GM12878 (cell line): ENCODE measurements at regions not wholly inside any gene's neighbourhood (a gene's known extent, or its start where the extent isn't known, plus 50 kb on each side); places are given as distances from the start of the nearest gene placed in this dataset.
A peak's percentile ranks its signal among the peaks of the same experiment; 100 is the strongest.

Experiments
- ATAC-seq: fragments of 200-7000 bp; cut with Tn5 transposase; 3 replicates; pipeline ENCODE4 v1.9.1; 2020; ENCODE audit warnings: mild to moderate bottlenecking, moderate library complexity
- BruUV-seq: library from RNA; stranded (reverse); fragments of 400-500 nt; replicated peaks from 2 replicates; lab custom pipeline; 2021; lab: Mats Ljungman, UMichigan
- CTCF ChIA-PET: fragments of 300-600 bp; sonication (Branson Sonifier 250); formaldehyde crosslinking; extraction: SDS; loops from one replicate; lab custom pipeline; 2021; ENCODE audit warnings: inconsistent platforms; lab: Yijun Ruan, JAX
- POLR2A ChIA-PET: fragments of 350-600 bp; formaldehyde crosslinking; extraction: SDS; loops from one replicate; lab custom pipeline; 2021; ENCODE audit warnings: inconsistent platforms; lab: Charles Lee
- RAD21 ChIA-PET: fragments of 300-600 bp; sonication (Branson Sonifier 250); formaldehyde crosslinking; loops from one replicate; lab custom pipeline; 2023; ENCODE audit warnings: antibody characterized with exemption; ENCODE audit not compliant: unreplicated experiment; lab: Charles Lee
- SMC1A ChIA-PET: fragments of 300-600 bp; sonication (Branson Sonifier 250); formaldehyde crosslinking; loops from one replicate; lab custom pipeline; 2023; ENCODE audit not compliant: unreplicated experiment, uncharacterized antibody; lab: Charles Lee
- DNase-seq: peaks from one replicate; pipeline ENCODE4 v3.0.0-alpha.2; 2011; ENCODE audit warnings: low read depth, low spot score
- FAIRE-seq: peaks from 3 replicates; lab custom pipeline; 2011; peaks lifted over from hg19 to GRCh38; lab: Jason Lieb, UNC
- H2AFZ ChIP-seq: 2 replicates; pipeline ENCODE4 v1.6.0; 2011; ENCODE audit warnings: low read depth, low read length, control low read depth; ENCODE audit not compliant: control insufficient read depth
- H3K27ac ChIP-seq: 2 replicates; pipeline ENCODE4 v1.5.1; 2011; ENCODE audit warnings: control low read depth; ENCODE audit not compliant: control insufficient read depth, insufficient read depth
- H3K27me3 ChIP-seq, 2 experiments: replicated peaks in 1 of 2; 2 replicates each; pipeline versions ENCODE4 v1.6.0 to v1.6.1; 2011; ENCODE audit warnings: low read length in 1 of 2; ENCODE audit not compliant: control insufficient read depth in 2 of 2, insufficient read depth in 2 of 2
- H3K36me3 ChIP-seq, 2 experiments: 2 replicates each; pipeline ENCODE4 v1.5.1; 2011; ENCODE audit warnings: low read length in 1 of 2; ENCODE audit not compliant: control insufficient read depth in 2 of 2, insufficient read depth in 2 of 2
- H3K4me1 ChIP-seq: 2 replicates; pipeline ENCODE4 v1.6.1; 2011; ENCODE audit warnings: mild to moderate bottlenecking, low read length, moderate library complexity, mixed read lengths; ENCODE audit not compliant: control insufficient read depth, insufficient read depth
- H3K4me2 ChIP-seq: 2 replicates; pipeline ENCODE4 v1.6.0; 2011; ENCODE audit warnings: control low read depth; ENCODE audit not compliant: control insufficient read depth, insufficient read depth
- H3K4me3 ChIP-seq: fragments of 200-600 bp; sonication (generic); 2 replicates; pipeline ENCODE4 v1.5.1; 2016
- H3K79me2 ChIP-seq: 2 replicates; pipeline ENCODE4 v1.6.0; 2011; ENCODE audit warnings: low read length; ENCODE audit not compliant: control insufficient read depth, insufficient read depth
- H3K9ac ChIP-seq: 2 replicates; pipeline ENCODE4 v1.8.0; 2011; ENCODE audit warnings: low read length, control low read depth, mixed read lengths; ENCODE audit not compliant: control insufficient read depth, insufficient read depth
- H3K9me3 ChIP-seq: replicated peaks from 3 replicates; pipeline ENCODE4 v1.5.1; 2011; ENCODE audit warnings: mild to moderate bottlenecking, low read length; ENCODE audit not compliant: control insufficient read depth, insufficient read depth
- H4K20me1 ChIP-seq: 2 replicates; pipeline ENCODE4 v1.6.0; 2011; ENCODE audit not compliant: control insufficient read depth, insufficient read depth
- HSF1 ChIP-seq: fragments of 150-350 bp; IDR thresholded peaks from 2 replicates; pipeline ENCODE4 v1.6.1; 2014; ENCODE audit warnings: mild to moderate bottlenecking, low read depth, low read length
- KDM1A ChIP-seq: fragments of 200-600 bp; sonication (generic); IDR thresholded peaks from 2 replicates; pipeline ENCODE4 v1.6.1; 2016; ENCODE audit warnings: borderline replicate concordance
- MXI1 ChIP-seq: fragments of 150-350 bp; IDR thresholded peaks from 2 replicates; pipeline ENCODE4 v1.6.1; 2011; ENCODE audit warnings: low read depth, mild to moderate bottlenecking, inconsistent platforms, low read length, improper control_type of control experiment
- PBX3 ChIP-seq: IDR thresholded peaks from 2 replicates; pipeline ENCODE4 v1.6.1; 2011; ENCODE audit warnings: mild to moderate bottlenecking, low read depth, low read length, moderate library complexity; ENCODE audit not compliant: insufficient replicate concordance
- RBBP5 ChIP-seq: fragments of 200-600 bp; sonication (generic); conservative IDR thresholded peaks from 2 replicates; pipeline ENCODE4 v1.6.1; 2016
- SMAD1 ChIP-seq: fragments of 450-650 bp; IDR thresholded peaks from 2 replicates; pipeline ENCODE4 v1.6.1; 2018; ENCODE audit warnings: mild to moderate bottlenecking, low read depth; ENCODE audit not compliant: partially characterized antibody
- SUPT20H ChIP-seq: IDR thresholded peaks from 2 replicates; pipeline ENCODE4 v1.6.1; 2011; ENCODE audit warnings: low read depth, mild to moderate bottlenecking, low read length, moderate library complexity, borderline replicate concordance; ENCODE audit not compliant: control insufficient read depth
- TAF1 ChIP-seq: IDR thresholded peaks from 2 replicates; pipeline ENCODE4 v1.6.1; 2011; ENCODE audit warnings: mild to moderate bottlenecking, low read depth, low read length, borderline replicate concordance
- TCF3 ChIP-seq: IDR thresholded peaks from 2 replicates; pipeline ENCODE4 v1.6.1; 2012; ENCODE audit warnings: low read depth, mild to moderate bottlenecking, low read length, borderline replicate concordance; ENCODE audit not compliant: insufficient read depth
- ZNF24 ChIP-seq: fragments of 450-650 bp; IDR thresholded peaks from 2 replicates; pipeline ENCODE4 v1.6.1; 2017; ENCODE audit warnings: antibody characterized with exemption, mild to moderate bottlenecking
- WGBS: methylation state at CpG from one replicate; pipeline ENCODE4 v1.1.6; 2016; ENCODE audit warnings: low lambda C conversion rate; ENCODE audit not compliant: insufficient replicate concordance, insufficient coverage; ENCODE audit errors: missing lambda C conversion rate; 5-methylcytosine and 5-hydroxymethylcytosine counted together
- in situ Hi-C: fragments of 300-500 bp; cut with MboI; formaldehyde crosslinking; loops from 9 replicates; pipeline ENCODE4 v1.14.3; 2018; ENCODE audit warnings: mixed read lengths
- intact Hi-C: fragments of 100-400 bp; cut with micrococcal nuclease; formaldehyde crosslinking; loops from one replicate; pipeline ENCODE4 v1.14.2; 2022; ENCODE audit not compliant: unreplicated experiment

DNA sequence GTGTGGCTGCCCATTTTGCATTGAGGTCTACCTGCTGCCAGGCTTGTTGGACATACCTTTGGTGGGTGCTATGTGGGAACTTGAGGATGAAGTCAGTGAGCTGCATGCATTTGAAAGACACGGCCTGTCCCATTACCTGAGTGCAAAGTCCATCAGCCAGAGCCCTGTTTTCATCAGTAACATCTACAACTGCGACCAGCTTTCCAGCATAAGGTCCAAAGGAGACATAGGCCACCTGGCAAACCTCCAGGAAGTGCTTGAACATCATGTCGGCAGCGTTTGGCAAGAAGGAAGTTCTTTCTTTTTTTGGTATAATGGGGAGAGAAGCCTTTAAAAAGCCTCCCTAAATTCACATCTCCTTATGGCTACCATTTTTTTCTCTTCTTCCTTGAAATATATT is 143.1 kb downstream of the FAM161A start:
- Histone ChIP-seq H3K36me3 (no peaks in the 10 kb centered on the region), H3K27me3 (no peaks in the 10 kb centered on the region), H3K79me2 (no peaks in the 10 kb centered on the region), H3K4me2 (no peak overlapping the region), H3K4me3 (no peak overlapping the region), H3K4me1 (peaks cover 13% of the 10 kb centered on the region), H2AFZ (no peak overlapping the region), H3K27ac (no peak overlapping the region), H3K9me3 (no peaks in the 10 kb centered on the region), H4K20me1 (no peaks in the 10 kb centered on the region), H3K9ac (no peak overlapping the region)
- ATAC-seq: no peak
- TF ChIP-seq ZNF24 (no peak), RBBP5 (no peak)
- ChIA-PET POLR2A (interaction anchor here (0.6 to 1.0 kb wide), 2 partner anchors 103 to 708 kb away, joined by 3 to 4 read pairs; no protein-coding TSS in a partner anchor), RAD21 (no interaction called here), SMC1A (interaction anchor here (1.1 to 1.4 kb wide), 2 partner anchors 9 to 15 kb away, joined by 3 read pairs; no protein-coding TSS in a partner anchor), CTCF (no interaction called here)
- WGBS: 46% methylated on average over 4 of the region's 4 CpGs
- intact Hi-C loops: no loop called here
- DNase-seq: no peak
- FAIRE-seq: no peak
- BruUV-seq: no TSS peak
- in situ Hi-C loops: no loop called here

DNA sequence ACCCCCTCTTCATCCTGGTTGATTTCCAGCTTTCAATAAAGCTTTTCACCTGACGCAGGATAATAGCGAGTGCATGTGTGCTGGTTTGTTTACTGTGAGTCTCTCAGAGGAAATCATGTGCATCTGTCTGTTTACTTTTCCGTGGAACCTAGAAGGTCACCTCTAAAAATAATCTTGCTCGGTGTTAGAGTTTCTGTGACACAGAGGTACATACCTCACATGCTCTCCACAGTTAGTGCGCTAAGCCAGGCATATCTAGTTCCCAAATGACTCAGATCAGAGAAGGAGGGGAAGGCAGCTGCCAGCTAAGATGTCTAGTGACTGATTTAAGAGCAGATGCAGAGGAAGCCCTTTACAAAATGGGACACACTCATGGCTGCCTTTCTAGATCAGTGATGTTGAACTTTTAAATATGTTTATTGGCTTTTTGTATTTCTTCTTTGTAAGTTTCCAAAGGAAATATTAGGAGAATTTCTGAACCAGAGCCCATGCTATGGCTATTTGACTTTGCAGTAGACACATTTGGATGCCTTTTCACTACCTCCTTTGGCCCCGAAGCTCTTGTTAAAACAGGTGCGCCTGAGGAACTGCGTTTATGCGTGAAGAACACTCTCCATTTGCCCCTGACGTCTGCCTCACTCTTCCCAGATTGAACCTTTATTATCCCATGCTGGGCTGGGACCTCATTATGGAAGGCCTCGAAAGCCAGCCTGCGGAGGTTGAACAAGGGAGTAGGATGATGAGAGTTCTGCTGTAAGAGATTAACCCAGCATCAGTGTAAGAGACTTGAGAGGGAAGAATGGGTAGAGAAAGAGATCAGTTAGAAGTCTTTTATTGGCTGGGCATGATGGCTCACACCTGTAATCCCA is 145.6 kb downstream of the FAM161A start:
- peak overlapping the region; percentile 86 for H2AFZ ChIP-seq
- no peak for TF ChIP-seq MXI1
- no peak for TF ChIP-seq PBX3
- TF ChIP-seq SMAD1: no peak
- TF ChIP-seq TCF3: peak; percentile 80
- no peak for TF ChIP-seq KDM1A
- TF ChIP-seq HSF1: no peak
- no peak for TF ChIP-seq SUPT20H
- TF ChIP-seq TAF1: no peak

More for the DNA sequence above, 145.6 kb downstream of the FAM161A start:
- Histone ChIP-seq H3K4me3 (no peak overlapping the region), H3K9ac (peak overlapping the region; percentile 32; the same call in 1 of the 2 replicates), H3K4me1 (peaks cover 16% of the 10 kb centered on the region), H4K20me1 (no peaks in the 10 kb centered on the region), H3K9me3 (no peaks in the 10 kb centered on the region), H3K27me3 (no peaks in the 10 kb centered on the region), H3K79me2 (no peaks in the 10 kb centered on the region), H3K27ac (peak overlapping the region; percentile 79), H3K4me2 (peak overlapping the region; percentile 78), H3K36me3 (no peaks in the 10 kb centered on the region)
- ChIA-PET CTCF (interaction anchor here (0.7 to 2.0 kb wide), 7 partner anchors 9 to 60 kb away, joined by 3 to 7 read pairs (median 4); no protein-coding TSS in a partner anchor), SMC1A (interaction anchor here (0.6 to 1.3 kb wide), 4 partner anchors 9 to 280 kb away, joined by 3 to 5 read pairs (median 4); no protein-coding TSS in a partner anchor), POLR2A (interaction anchor here (0.5 to 1.9 kb wide), 4 partner anchors 56 to 171 kb away, joined by 3 to 7 read pairs (median 4); partner anchors contain the start of gene XPO1), RAD21 (interaction anchor here (0.7 to 1.5 kb wide), 6 partner anchors 13 to 282 kb away, joined by 3 to 5 read pairs (median 3); partner anchors contain the start of gene XPO1)
- intact Hi-C loops (loop anchor here (5.0 kb wide), 1 partner anchor 54 kb away; no protein-coding TSS in a partner anchor), in situ Hi-C loops (no loop called here)
- BruUV-seq: no TSS peak
- ATAC-seq (peak; percentile 99), FAIRE-seq (peak; percentile 78), DNase-seq (peak; percentile 92)
- WGBS: 18% methylated on average over 12 of the region's 12 CpGs
